ENCODE measurements at regions not wholly inside any gene's neighbourhood (a gene's known extent, or its start where the extent isn't known, plus 50 kb on each side); places are given as distances from the start of the nearest gene placed in this dataset.

DNA sequence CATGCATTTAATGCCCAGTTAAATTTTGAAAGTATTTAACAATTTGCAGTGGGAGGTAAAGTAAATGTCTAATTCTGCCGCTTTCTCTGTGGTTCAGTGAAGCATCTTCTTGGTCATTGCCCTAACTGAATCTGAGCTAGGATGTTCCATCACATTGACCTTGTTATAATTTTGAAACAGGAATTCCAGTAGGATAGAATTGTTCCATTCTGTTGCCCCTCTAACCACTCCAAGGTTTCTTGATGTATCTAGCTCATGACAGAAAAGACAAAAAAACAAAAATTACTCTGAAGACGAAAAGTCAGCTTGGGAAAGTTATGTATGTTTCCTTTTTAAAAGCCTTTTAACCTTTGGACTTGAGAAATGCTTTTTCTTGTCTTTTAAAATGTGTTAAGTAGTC, 297.0 kb upstream of the FAT1 start:
- no peaks in the 10 kb centered on the region for H3K27me3 ChIP-seq (replicated peaks)
- TF ChIP-seq, protein P1, sequence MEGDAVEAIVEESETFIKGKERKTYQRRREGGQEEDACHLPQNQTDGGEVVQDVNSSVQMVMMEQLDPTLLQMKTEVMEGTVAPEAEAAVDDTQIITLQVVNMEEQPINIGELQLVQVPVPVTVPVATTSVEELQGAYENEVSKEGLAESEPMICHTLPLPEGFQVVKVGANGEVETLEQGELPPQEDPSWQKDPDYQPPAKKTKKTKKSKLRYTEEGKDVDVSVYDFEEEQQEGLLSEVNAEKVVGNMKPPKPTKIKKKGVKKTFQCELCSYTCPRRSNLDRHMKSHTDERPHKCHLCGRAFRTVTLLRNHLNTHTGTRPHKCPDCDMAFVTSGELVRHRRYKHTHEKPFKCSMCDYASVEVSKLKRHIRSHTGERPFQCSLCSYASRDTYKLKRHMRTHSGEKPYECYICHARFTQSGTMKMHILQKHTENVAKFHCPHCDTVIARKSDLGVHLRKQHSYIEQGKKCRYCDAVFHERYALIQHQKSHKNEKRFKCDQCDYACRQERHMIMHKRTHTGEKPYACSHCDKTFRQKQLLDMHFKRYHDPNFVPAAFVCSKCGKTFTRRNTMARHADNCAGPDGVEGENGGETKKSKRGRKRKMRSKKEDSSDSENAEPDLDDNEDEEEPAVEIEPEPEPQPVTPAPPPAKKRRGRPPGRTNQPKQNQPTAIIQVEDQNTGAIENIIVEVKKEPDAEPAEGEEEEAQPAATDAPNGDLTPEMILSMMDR (IDR thresholded peaks at IDR 0.05; ENCODE audit: low read depth, low read length, missing control alignments): no peak
- no peak overlapping the region for H3K27ac ChIP-seq
- in situ Hi-C loops (cut with HindIII; ENCODE audit: low pct_ligation_motif_present, low sequenced_read_pairs): no loop called here
- H3K36me3 ChIP-seq (replicated peaks): no peaks in the 10 kb centered on the region
- no peak for DNase-seq
- no peak overlapping the region for H3K4me3 ChIP-seq (ENCODE audit: low read depth, low read length)

DNA sequence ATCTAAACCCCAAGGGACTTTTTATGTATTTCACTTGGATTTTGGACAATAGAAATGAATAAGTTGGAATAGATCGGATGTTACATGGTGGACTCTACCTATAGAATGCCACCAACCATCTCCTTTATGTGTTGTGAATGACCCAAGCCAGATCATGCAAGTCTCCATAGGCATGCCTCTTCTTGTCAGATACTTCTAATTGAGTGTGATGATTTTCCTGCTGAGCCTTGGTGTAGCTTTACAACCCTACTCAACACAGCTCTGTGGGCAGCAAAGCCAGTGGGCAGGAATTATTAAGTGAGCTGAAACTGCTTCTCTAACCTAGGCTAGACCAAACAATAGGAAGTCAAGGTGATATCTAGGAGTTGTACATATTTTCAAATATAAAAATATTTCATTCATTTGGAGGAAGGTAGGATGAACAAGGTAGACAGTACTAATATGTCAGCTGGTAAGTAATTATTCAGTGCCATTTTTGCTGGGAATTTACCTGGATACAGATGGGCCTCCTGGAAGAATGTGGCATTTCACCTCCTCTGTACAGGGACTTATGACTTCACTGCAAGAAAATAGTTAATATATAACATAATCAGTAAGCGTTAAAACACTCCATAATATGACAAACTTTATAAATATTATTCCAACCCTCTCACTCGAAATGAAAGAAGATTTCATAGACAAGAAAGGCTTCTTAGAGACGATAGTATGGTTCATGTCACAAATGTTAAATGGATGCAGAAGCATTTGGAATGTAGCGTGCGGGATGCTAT, 298.0 kb upstream of the FAT1 start:
- H3K36me3 ChIP-seq (replicated peaks): no peaks in the 10 kb centered on the region
- H3K4me3 ChIP-seq (ENCODE audit: low read depth, low read length): no peak overlapping the region
- TF ChIP-seq, protein P1 (IDR thresholded peaks at IDR 0.05; ENCODE audit: low read depth, low read length, missing control alignments): no peak
- H3K27me3 ChIP-seq (replicated peaks): no peaks in the 10 kb centered on the region
- DNase-seq: no peak
- no peak overlapping the region for H3K27ac ChIP-seq
- in situ Hi-C loops (cut with HindIII; ENCODE audit: low pct_ligation_motif_present, low sequenced_read_pairs): no loop called here

DNA sequence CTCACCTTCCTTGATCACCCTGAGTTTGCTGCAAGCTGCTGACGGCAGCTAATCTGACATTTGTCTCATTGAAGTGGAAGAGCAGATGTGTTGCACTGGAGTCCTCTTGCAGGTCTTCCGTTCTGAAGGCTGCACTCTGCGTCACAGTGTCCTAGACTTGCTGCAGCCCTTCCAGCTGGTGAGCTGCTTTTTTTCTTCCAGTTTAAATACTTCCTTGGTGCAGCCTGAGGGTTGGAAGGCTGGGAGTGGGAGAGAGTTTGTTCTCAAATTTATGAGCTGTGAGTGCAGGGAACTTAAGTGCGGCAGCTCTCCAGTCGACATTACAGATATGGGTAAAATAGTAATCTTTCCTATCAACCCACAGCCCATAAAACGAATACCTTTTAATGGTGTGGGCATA, 303.6 kb upstream of the FAT1 start:
- in situ Hi-C loops (cut with HindIII; ENCODE audit: low pct_ligation_motif_present, low sequenced_read_pairs): no loop called here
- H3K27ac ChIP-seq: no peak overlapping the region
- TF ChIP-seq, protein P1 (IDR thresholded peaks at IDR 0.05; ENCODE audit: low read depth, low read length, missing control alignments): no peak
- DNase-seq: no peak
- H3K4me3 ChIP-seq (ENCODE audit: low read depth, low read length): no peak overlapping the region
- H3K36me3 ChIP-seq (replicated peaks): no peaks in the 10 kb centered on the region
- no peaks in the 10 kb centered on the region for H3K27me3 ChIP-seq (replicated peaks)

DNA sequence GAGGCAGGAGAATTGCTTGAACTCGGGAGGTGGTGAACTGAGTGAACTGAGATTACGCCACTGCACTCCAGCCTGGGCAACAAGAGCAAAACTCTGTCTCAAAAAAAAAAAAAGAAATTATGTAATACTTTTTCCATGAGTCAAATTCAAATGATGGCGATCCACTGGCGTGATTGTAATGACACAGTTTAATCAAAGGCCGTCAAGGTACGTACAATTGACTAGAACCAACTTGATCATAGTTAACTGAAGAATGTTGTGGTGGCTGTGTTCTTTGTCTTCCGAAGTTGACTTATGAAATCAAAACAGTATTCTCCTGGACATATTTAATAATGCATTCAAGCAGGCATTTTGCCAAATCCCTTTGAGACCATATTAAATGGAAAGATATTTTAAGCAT, 318.6 kb upstream of the FAT1 start:
- no peak for DNase-seq
- Histone ChIP-seq H3K4me3 (ENCODE audit: low read depth, low read length) (no peak overlapping the region), H3K27me3 (replicated peaks) (no peaks in the 10 kb centered on the region), H3K27ac (no peak overlapping the region), H3K36me3 (replicated peaks) (no peaks in the 10 kb centered on the region)
- TF ChIP-seq, protein P1 (IDR thresholded peaks at IDR 0.05; ENCODE audit: low read depth, low read length, missing control alignments): no peak
- in situ Hi-C loops (cut with HindIII; ENCODE audit: low pct_ligation_motif_present, low sequenced_read_pairs): no loop called here

DNA sequence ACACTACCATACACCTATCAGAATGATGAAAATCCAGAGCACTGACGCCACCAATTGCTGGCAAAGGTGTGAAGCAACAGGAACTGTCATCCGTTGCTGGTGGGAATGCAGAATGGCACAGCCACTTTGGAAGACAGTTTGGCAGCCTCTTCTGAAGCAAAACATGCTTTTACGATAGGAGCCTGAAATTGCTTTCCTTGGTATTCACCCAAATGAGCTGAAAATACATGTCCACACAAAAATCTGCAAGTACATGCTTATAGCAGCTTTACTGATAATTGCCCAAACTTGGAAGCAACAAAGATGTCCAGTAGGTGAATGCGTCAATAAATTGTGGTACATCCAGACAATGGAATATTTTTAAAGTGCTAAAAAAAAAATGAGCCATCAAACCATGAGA, 322.8 kb upstream of the FAT1 start:
- H3K36me3 ChIP-seq (replicated peaks): no peaks in the 10 kb centered on the region
- TF ChIP-seq, protein P1 (IDR thresholded peaks at IDR 0.05; ENCODE audit: low read depth, low read length, missing control alignments): no peak
- no peaks in the 10 kb centered on the region for H3K27me3 ChIP-seq (replicated peaks)
- in situ Hi-C loops (cut with HindIII; ENCODE audit: low pct_ligation_motif_present, low sequenced_read_pairs): no loop called here
- DNase-seq: no peak
- H3K27ac ChIP-seq: no peak overlapping the region
- no peak overlapping the region for H3K4me3 ChIP-seq (ENCODE audit: low read depth, low read length)

DNA sequence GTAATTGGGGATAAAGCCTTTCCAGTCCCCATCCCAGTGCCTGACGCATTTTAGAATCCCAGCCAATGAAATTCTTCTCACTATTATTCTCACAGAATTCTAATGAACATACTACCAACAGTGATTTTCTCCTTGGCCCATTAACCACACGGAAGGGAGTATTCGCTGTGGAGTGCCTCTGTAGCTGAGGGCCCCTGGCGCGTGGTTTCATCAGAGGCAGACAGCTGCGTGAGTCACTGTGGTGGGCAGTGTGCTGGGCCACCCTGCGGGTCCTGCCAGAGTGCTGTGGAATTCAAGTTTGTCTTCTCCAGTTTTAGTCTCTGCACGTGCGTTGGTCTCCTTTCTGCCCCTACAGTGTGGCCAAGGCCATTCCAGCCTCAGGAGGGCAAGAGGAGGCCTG, 335.4 kb upstream of the FAT1 start:
- no peak for DNase-seq
- H3K36me3 ChIP-seq (replicated peaks): no peaks in the 10 kb centered on the region
- TF ChIP-seq, protein P1 (IDR thresholded peaks at IDR 0.05; ENCODE audit: low read depth, low read length, missing control alignments): no peak
- no peak overlapping the region for H3K27ac ChIP-seq
- in situ Hi-C loops (cut with HindIII; ENCODE audit: low pct_ligation_motif_present, low sequenced_read_pairs): no loop called here
- no peak overlapping the region for H3K4me3 ChIP-seq (ENCODE audit: low read depth, low read length)
- H3K27me3 ChIP-seq (replicated peaks): no peaks in the 10 kb centered on the region
